WTC11 (cell line): ENCODE measurements at regions not wholly inside any gene's neighbourhood (a gene's known extent, or its start where the extent isn't known, plus 50 kb on each side); places are given as distances from the start of the nearest gene placed in this dataset.

Experiments used
- ATAC-seq: fragments of 200-7000 bp; cut with Tn5 transposase; 2 replicates; pipeline ENCODE4 v1.10.0; 2021; ENCODE audit warnings: mild to moderate bottlenecking, moderate library complexity
- CTCF ChIA-PET: fragments of 300-600 bp; sonication (Branson Sonifier 250); formaldehyde crosslinking; loops from one replicate; lab custom pipeline; 2021; ENCODE audit warnings: antibody characterized with exemption; lab: Charles Lee
- POLR2A ChIA-PET: fragments of 350-600 bp; sonication (Branson Sonifier 250); formaldehyde crosslinking; loops from one replicate; lab custom pipeline; 2021; ENCODE audit warnings: antibody characterized with exemption; lab: Charles Lee
- DNase-seq: peaks from one replicate; pipeline ENCODE4 v3.0.0; 2021; ENCODE audit warnings: low spot score
- H3K27ac Mint-ChIP-seq: 2 replicates; pipeline ENCODE4 v1.8.0; 2021; ENCODE audit warnings: mixed read lengths
- H3K27me3 Mint-ChIP-seq: 2 replicates; pipeline ENCODE4 v1.8.0; 2021; ENCODE audit warnings: low read depth, mild to moderate bottlenecking, moderate library complexity, mixed read lengths
- H3K36me3 Mint-ChIP-seq: 2 replicates; pipeline ENCODE4 v1.8.0; 2021; ENCODE audit warnings: mixed read lengths
- H3K4me1 Mint-ChIP-seq: 2 replicates; pipeline ENCODE4 v1.8.0; 2022; ENCODE audit warnings: mixed read lengths
- H3K4me3 Mint-ChIP-seq: 2 replicates; pipeline ENCODE4 v1.8.0; 2021; ENCODE audit warnings: mild to moderate bottlenecking, moderate library complexity, mixed read lengths
- H3K9me3 Mint-ChIP-seq: 2 replicates; pipeline ENCODE4 v1.8.0; 2021; ENCODE audit warnings: mixed read lengths
- ETV6 ChIP-seq: sonication (generic); formaldehyde crosslinking; IDR thresholded peaks from 2 replicates; pipeline ENCODE4 v1.8.1; 2022; ENCODE audit warnings: mild to moderate bottlenecking, missing genetic modification reagents
- FOXJ3 ChIP-seq: sonication (generic); formaldehyde crosslinking; IDR thresholded peaks from 2 replicates; pipeline ENCODE4 v1.9.0; 2021; ENCODE audit warnings: missing genetic modification reagents, mild to moderate bottlenecking, borderline replicate concordance
- FOXP1 ChIP-seq: sonication (generic); formaldehyde crosslinking; IDR thresholded peaks from 2 replicates; pipeline ENCODE4 v1.8.0; 2022; ENCODE audit warnings: missing genetic modification reagents, mild to moderate bottlenecking, moderate library complexity, borderline replicate concordance
- GABPB1 ChIP-seq: sonication (generic); formaldehyde crosslinking; IDR thresholded peaks from 2 replicates; pipeline ENCODE4 v1.8.1; 2023; ENCODE audit warnings: mild to moderate bottlenecking, missing genetic modification reagents
- GRHL2 ChIP-seq: fragments of 250-450 bp; sonication (Bioruptor Pico); IDR thresholded peaks from 2 replicates; pipeline ENCODE4 v1.8.0; 2022; ENCODE audit warnings: mild to moderate bottlenecking, moderate library complexity; ENCODE audit not compliant: insufficient replicate concordance, severe bottlenecking
- JUN ChIP-seq: sonication (generic); formaldehyde crosslinking; IDR thresholded peaks from 2 replicates; pipeline ENCODE4 v1.8.0; 2023; ENCODE audit warnings: mild to moderate bottlenecking, missing genetic modification reagents
- MXD4 ChIP-seq: fragments of 250-450 bp; sonication (Bioruptor Pico); IDR thresholded peaks from 2 replicates; pipeline ENCODE4 v1.8.0; 2021; ENCODE audit warnings: mild to moderate bottlenecking, moderate library complexity, borderline replicate concordance
- NR1H2 ChIP-seq: sonication (generic); formaldehyde crosslinking; IDR thresholded peaks from 2 replicates; pipeline ENCODE4 v1.9.0; 2021; ENCODE audit warnings: mild to moderate bottlenecking, moderate library complexity, missing genetic modification reagents
- OVOL2 ChIP-seq: fragments of 250-450 bp; sonication (Bioruptor Pico); IDR thresholded peaks from 2 replicates; pipeline ENCODE4 v1.9.0; 2021; ENCODE audit warnings: mild to moderate bottlenecking, borderline replicate concordance
- PRRX2 ChIP-seq: fragments of 250-450 bp; sonication (Bioruptor Pico); IDR thresholded peaks from 2 replicates; pipeline ENCODE4 v1.8.0; 2021; ENCODE audit warnings: mild to moderate bottlenecking
- SMAD3 ChIP-seq: sonication (generic); formaldehyde crosslinking; IDR thresholded peaks from 2 replicates; pipeline ENCODE4 v1.8.0; 2022; ENCODE audit warnings: missing genetic modification reagents, mild to moderate bottlenecking, borderline replicate concordance
- TEAD4 ChIP-seq: sonication (generic); formaldehyde crosslinking; IDR thresholded peaks from 2 replicates; pipeline ENCODE4 v1.8.0; 2022; ENCODE audit warnings: mild to moderate bottlenecking, missing genetic modification reagents
- ZNF138 ChIP-seq: sonication (generic); formaldehyde crosslinking; conservative IDR thresholded peaks from 2 replicates; pipeline ENCODE4 v1.8.1; 2022; ENCODE audit warnings: mild to moderate bottlenecking, moderate library complexity, missing genetic modification reagents
- ZNF232 ChIP-seq: sonication (generic); formaldehyde crosslinking; IDR thresholded peaks from 2 replicates; pipeline ENCODE4 v1.8.0; 2022; ENCODE audit warnings: mild to moderate bottlenecking, missing genetic modification reagents
- ZNF317 ChIP-seq: sonication (generic); formaldehyde crosslinking; IDR thresholded peaks from 2 replicates; pipeline ENCODE4 v1.8.1; 2023; ENCODE audit warnings: low read depth, mild to moderate bottlenecking, moderate library complexity, missing genetic modification reagents, borderline replicate concordance
- ZNF416 ChIP-seq: fragments of 250-450 bp; sonication (Bioruptor Pico); IDR thresholded peaks from 2 replicates; pipeline ENCODE4 v1.9.0; 2021; ENCODE audit warnings: mild to moderate bottlenecking, inconsistent platforms
- ZNF423 ChIP-seq: fragments of 250-450 bp; sonication (Bioruptor Pico); IDR thresholded peaks from 2 replicates; pipeline ENCODE4 v2.1.2; 2022; ENCODE audit warnings: mild to moderate bottlenecking, moderate library complexity
- TF ChIP-seq, protein P1 (sequence below): sonication (generic); formaldehyde crosslinking; IDR thresholded peaks from 2 replicates; pipeline ENCODE4 v1.8.1; 2022; ENCODE audit warnings: missing genetic modification reagents, borderline replicate concordance
- TF ChIP-seq, protein P2 (sequence below): sonication (generic); formaldehyde crosslinking; IDR thresholded peaks from 2 replicates; pipeline ENCODE4 v1.8.0; 2022; ENCODE audit warnings: mild to moderate bottlenecking, missing genetic modification reagents
- TF ChIP-seq, protein P3 (sequence below): sonication (generic); formaldehyde crosslinking; IDR thresholded peaks from 2 replicates; pipeline ENCODE4 v1.8.0; 2022; ENCODE audit warnings: mild to moderate bottlenecking, missing genetic modification reagents
- TF ChIP-seq, protein P4 (sequence below): fragments of 200-600 bp; IDR thresholded peaks from 2 replicates; pipeline ENCODE4 v1.8.0; 2022; ENCODE audit warnings: antibody characterized with exemption
- TF ChIP-seq, protein P5 (sequence below): sonication (generic); formaldehyde crosslinking; IDR thresholded peaks from 2 replicates; pipeline ENCODE4 v1.8.0; 2023; ENCODE audit warnings: missing genetic modification reagents
- TF ChIP-seq, protein P6 (sequence below): fragments of 250-450 bp; sonication (Bioruptor Pico); IDR thresholded peaks from 2 replicates; pipeline ENCODE4 v2.1.2; 2022; ENCODE audit warnings: mild to moderate bottlenecking, moderate library complexity

DNA sequence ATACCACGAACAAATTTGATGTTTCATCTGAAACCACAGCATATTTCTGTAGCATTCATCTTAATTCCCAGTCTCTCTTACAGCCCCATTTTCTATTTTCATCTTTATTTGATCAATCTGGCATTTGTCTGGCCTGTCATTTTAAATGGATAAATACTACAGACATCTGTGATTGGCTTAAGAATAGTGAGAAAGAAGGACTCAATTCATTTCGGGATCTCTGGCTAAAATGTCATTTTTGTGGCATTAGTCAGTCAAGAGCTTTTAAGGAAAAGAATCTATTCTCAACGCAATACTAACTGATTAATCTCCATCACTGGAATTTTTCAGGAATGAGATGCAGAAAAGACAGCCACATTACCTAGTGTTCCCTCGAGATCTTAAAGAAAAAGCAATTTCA is 585.9 kb downstream of the IRS1 start (continued):
- TF ChIP-seq GRHL2 (CRISPR knock-in tag) (no peak), ETV6 (no peak), PRRX2 (CRISPR knock-in tag) (no peak), FOXJ3 (CRISPR knock-in tag) (no peak), ZNF416 (CRISPR knock-in tag) (no peak)
- TF ChIP-seq, protein P1, sequence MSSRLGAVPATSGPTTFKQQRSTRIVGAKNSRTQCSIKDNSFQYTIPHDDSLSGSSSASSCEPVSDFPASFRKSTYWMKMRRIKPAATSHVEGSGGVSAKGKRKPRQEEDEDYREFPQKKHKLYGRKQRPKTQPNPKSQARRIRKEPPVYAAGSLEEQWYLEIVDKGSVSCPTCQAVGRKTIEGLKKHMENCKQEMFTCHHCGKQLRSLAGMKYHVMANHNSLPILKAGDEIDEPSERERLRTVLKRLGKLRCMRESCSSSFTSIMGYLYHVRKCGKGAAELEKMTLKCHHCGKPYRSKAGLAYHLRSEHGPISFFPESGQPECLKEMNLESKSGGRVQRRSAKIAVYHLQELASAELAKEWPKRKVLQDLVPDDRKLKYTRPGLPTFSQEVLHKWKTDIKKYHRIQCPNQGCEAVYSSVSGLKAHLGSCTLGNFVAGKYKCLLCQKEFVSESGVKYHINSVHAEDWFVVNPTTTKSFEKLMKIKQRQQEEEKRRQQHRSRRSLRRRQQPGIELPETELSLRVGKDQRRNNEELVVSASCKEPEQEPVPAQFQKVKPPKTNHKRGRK (CRISPR knock-in tag) = no peak
- TF ChIP-seq, protein P2, sequence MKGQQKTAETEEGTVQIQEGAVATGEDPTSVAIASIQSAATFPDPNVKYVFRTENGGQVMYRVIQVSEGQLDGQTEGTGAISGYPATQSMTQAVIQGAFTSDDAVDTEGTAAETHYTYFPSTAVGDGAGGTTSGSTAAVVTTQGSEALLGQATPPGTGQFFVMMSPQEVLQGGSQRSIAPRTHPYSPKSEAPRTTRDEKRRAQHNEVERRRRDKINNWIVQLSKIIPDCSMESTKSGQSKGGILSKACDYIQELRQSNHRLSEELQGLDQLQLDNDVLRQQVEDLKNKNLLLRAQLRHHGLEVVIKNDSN (CRISPR knock-in tag) = no peak

DNA sequence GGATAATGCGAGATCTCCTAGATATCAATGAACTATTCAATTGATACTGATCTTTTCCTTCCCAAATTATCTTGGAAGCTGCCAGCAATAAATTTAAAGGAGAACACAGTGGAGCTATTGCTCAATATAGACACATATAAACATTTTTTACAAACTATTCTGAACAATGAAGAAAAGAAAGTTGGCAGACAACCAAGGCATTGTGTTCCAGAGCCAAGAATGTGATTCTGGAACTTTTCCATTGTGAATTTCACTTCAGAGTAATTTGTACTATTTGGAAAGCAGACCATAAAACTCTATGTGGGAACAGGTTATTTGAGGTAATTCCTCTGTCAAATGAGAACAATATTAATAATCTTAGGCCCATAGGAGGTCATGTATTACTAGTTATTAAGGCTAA is 588.2 kb downstream of the IRS1 start:
- H3K36me3 Mint-ChIP-seq = no peaks in the 10 kb centered on the region
- no peaks in the 10 kb centered on the region for H3K27me3 Mint-ChIP-seq
- POLR2A ChIA-PET = no interaction called here
- H3K4me3 Mint-ChIP-seq = no peak overlapping the region
- no peak for TF ChIP-seq ZNF138 (CRISPR knock-in tag)
- TF ChIP-seq JUN = no peak
- TF ChIP-seq, protein P3, sequence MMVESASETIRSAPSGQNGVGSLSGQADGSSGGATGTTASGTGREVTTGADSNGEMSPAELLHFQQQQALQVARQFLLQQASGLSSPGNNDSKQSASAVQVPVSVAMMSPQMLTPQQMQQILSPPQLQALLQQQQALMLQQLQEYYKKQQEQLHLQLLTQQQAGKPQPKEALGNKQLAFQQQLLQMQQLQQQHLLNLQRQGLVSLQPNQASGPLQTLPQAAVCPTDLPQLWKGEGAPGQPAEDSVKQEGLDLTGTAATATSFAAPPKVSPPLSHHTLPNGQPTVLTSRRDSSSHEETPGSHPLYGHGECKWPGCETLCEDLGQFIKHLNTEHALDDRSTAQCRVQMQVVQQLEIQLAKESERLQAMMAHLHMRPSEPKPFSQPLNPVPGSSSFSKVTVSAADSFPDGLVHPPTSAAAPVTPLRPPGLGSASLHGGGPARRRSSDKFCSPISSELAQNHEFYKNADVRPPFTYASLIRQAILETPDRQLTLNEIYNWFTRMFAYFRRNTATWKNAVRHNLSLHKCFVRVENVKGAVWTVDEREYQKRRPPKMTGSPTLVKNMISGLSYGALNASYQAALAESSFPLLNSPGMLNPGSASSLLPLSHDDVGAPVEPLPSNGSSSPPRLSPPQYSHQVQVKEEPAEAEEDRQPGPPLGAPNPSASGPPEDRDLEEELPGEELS = no peak
- TF ChIP-seq, protein P2 (CRISPR knock-in tag) = no peak
- TF ChIP-seq ZNF416 (CRISPR knock-in tag) = no peak
- no peak for TF ChIP-seq NR1H2
- TF ChIP-seq PRRX2 (CRISPR knock-in tag) = no peak
- no peak for TF ChIP-seq SMAD3 (CRISPR knock-in tag)
- TF ChIP-seq, protein P4, sequence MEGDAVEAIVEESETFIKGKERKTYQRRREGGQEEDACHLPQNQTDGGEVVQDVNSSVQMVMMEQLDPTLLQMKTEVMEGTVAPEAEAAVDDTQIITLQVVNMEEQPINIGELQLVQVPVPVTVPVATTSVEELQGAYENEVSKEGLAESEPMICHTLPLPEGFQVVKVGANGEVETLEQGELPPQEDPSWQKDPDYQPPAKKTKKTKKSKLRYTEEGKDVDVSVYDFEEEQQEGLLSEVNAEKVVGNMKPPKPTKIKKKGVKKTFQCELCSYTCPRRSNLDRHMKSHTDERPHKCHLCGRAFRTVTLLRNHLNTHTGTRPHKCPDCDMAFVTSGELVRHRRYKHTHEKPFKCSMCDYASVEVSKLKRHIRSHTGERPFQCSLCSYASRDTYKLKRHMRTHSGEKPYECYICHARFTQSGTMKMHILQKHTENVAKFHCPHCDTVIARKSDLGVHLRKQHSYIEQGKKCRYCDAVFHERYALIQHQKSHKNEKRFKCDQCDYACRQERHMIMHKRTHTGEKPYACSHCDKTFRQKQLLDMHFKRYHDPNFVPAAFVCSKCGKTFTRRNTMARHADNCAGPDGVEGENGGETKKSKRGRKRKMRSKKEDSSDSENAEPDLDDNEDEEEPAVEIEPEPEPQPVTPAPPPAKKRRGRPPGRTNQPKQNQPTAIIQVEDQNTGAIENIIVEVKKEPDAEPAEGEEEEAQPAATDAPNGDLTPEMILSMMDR = no peak
- TF ChIP-seq, protein P5, sequence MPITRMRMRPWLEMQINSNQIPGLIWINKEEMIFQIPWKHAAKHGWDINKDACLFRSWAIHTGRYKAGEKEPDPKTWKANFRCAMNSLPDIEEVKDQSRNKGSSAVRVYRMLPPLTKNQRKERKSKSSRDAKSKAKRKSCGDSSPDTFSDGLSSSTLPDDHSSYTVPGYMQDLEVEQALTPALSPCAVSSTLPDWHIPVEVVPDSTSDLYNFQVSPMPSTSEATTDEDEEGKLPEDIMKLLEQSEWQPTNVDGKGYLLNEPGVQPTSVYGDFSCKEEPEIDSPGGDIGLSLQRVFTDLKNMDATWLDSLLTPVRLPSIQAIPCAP (CRISPR knock-in tag) = no peak
- no peak for TF ChIP-seq FOXP1 (CRISPR knock-in tag)
- TF ChIP-seq TEAD4 (CRISPR knock-in tag) = no peak
- no peak for TF ChIP-seq ZNF423 (CRISPR knock-in tag)
- H3K27ac Mint-ChIP-seq = no peak overlapping the region
- H3K9me3 Mint-ChIP-seq = no peaks in the 10 kb centered on the region
- CTCF ChIA-PET = no interaction called here
- peaks cover 2% of the 10 kb centered on the region; the same call in 1 of the 2 replicates for H3K4me1 Mint-ChIP-seq
- no peak for DNase-seq
- ATAC-seq = no peak

DNA sequence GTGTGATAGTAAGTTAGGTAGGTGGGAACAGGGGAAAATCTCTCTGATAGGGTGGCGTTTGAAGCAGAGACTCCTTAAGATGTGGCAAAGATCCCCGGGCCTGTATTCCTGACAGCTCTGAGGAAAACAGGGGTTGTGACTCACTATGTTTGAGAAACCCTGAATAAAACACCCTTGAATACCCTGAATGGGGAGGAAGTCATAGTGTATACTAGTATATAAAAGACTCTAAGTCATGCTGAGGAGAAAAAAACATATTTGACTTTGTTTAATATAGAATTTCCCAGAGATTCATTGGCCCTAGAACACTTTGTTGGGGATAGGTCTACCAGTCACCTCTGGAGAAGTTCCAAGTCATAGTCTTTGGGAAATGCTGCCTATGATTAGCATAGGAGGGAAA is 590.9 kb downstream of the IRS1 start:
- ChIA-PET POLR2A (no interaction called here), CTCF (no interaction called here)
- DNase-seq (no peak), ATAC-seq (no peak)
- H3K4me3 Mint-ChIP-seq = no peak overlapping the region
- H3K27me3 Mint-ChIP-seq = no peaks in the 10 kb centered on the region
- H3K27ac Mint-ChIP-seq = no peak overlapping the region
- no peaks in the 10 kb centered on the region for H3K4me1 Mint-ChIP-seq
- TF ChIP-seq ZNF317 (CRISPR knock-in tag) (no peak), MXD4 (CRISPR knock-in tag) (no peak), ZNF416 (CRISPR knock-in tag) (no peak), ZNF232 (CRISPR knock-in tag) (no peak), OVOL2 (CRISPR knock-in tag) (no peak), GABPB1 (CRISPR knock-in tag) (no peak)
- TF ChIP-seq, protein P6, sequence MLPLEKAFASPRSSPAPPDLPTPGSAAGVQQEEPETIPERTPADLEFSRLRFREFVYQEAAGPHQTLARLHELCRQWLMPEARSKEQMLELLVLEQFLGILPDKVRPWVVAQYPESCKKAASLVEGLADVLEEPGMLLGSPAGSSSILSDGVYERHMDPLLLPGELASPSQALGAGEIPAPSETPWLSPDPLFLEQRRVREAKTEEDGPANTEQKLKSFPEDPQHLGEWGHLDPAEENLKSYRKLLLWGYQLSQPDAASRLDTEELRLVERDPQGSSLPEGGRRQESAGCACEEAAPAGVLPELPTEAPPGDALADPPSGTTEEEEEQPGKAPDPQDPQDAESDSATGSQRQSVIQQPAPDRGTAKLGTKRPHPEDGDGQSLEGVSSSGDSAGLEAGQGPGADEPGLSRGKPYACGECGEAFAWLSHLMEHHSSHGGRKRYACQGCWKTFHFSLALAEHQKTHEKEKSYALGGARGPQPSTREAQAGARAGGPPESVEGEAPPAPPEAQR (CRISPR knock-in tag) = no peak
- TF ChIP-seq, protein P5 (CRISPR knock-in tag) = no peak
- TF ChIP-seq, all 79 proteins: peak for 0
- no peaks in the 10 kb centered on the region for H3K9me3 Mint-ChIP-seq
- H3K36me3 Mint-ChIP-seq = no peaks in the 10 kb centered on the region
